ENCODE measurements at regions not wholly inside any gene's neighbourhood (a gene's known extent, or its start where the extent isn't known, plus 50 kb on each side); places are given as distances from the start of the nearest gene placed in this dataset.

- TF ChIP-seq EZH2phosphoT487 (IDR thresholded peaks at IDR 0.05; ENCODE audit: borderline replicate concordance, low read depth, low read length) = no peak
- no peak for TF ChIP-seq CTCF (conservative IDR thresholded peaks at IDR 0.05; ENCODE audit: low read length)
Observed at GRCh38 chr10:100632027-100632426, 96.3 kb downstream of the HIF1AN start.

Data from OCI-LY7 (cell line).